ENCODE measurements at regions not wholly inside any gene's neighbourhood (a gene's known extent, or its start where the extent isn't known, plus 50 kb on each side); places are given as distances from the start of the nearest gene placed in this dataset.
A peak's percentile ranks its signal among the peaks of the same experiment; 100 is the strongest.
"Not testable (repeated sequence)": the region's sequence is repeated elsewhere in the genome, so short reads cannot be mapped to it uniquely, and the experiment has no call there.

DNA sequence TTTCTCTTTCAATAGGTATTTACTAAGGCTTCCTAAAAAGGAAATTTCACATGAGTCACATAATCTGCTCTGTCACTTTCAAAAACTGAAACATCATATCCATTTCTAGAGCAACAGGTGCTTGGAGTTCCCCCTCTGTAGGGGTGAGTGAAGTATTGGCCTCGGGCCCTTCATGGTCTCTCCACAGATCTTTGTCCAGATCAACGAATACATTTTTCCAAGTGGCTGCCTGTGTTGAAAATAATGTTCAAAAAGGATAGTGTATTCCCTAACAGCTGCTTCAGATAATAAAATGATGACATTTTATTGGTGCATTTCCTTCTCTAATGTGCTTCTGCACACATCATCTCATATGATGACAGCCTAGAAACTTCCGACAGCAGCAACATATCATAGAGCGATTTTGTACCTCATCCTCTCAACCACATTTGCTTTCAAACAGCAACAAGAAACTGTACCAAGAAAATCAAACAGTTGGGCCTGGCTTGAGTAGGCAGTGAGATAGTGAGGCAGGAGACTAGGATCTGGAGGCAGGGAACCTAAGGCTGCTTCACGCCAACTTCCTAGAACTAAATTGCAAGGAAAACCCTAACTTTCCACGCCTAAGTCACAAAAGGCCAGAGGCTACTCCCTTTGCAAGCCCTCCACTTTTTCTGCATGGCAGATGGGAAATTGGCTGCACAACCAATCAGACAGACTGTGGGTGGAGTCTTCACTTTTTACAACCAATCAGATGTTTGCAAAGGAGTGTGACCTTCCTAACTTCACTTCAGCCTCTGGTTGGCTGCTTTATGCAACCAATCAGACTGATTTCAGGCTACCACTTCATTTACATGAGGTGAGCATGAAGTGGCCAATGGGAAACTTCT lies 340.2 kb downstream of the LRRC3B start:
- DNase-seq = no peak
- in situ Hi-C loops (cut with MboI; ENCODE audit: low pct_unique_long_range_greater_than_20kb, low sequenced_read_pairs) = no loop called here

DNA sequence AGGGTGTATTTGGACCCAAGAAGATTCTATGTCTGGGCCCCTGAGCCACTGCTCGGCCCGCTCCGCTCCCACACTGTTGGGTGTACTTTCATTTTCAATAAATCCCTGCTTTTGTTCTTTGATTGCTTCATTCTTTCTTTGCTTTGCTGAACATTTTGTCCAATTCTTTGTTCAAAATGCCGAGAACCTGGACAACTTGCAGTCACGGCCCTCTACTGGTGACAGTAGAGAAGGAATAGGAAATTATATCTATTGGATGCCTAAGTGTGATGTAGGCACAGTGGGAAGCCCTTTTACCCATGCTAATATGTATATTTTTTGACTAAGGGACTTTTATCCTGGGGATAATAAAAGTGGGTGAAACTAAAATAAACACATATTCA lies 340.8 kb downstream of the LRRC3B start:
- peak; percentile 2 for DNase-seq
- in situ Hi-C loops (cut with MboI; ENCODE audit: low pct_unique_long_range_greater_than_20kb, low sequenced_read_pairs) = no loop called here

DNA sequence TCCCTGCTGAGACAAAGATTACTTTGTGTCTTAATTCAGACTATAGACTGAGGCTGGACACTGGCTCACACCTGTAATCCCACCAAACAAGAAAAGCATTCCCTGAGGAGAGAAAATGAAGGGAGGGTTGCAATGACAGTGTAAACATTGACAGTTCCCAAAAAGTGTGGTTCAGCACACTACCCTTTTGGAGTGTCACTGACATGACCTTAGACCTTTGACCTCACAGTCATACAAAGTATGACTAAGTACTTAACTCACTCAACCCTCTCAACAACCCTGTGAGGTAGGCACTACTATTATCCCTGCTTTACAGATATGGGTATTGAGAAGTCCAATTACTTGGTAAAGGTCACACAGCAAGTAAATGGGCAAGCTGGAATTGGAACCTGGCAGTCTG lies 341.7 kb downstream of the LRRC3B start:
- in situ Hi-C loops (cut with MboI; ENCODE audit: low pct_unique_long_range_greater_than_20kb, low sequenced_read_pairs) = no loop called here
- DNase-seq = no peak

DNA sequence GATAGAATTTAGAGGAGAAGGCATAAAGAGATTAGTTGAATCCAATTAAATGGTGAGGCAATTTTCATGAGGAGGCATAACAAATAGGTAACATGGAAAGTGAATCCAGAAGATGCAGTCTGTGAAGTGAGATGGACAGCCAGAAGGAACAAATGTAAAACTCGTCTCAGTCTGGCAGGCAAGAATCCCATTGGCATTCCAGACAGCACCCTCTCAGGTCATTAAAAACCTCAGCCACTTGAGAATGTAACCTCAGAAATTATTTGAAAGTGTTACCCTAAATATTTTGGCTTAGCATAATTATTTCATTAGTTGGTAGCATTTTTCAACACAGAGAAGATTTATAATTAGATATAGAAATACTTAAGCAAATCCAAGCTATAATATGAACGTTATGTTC lies 342.3 kb downstream of the LRRC3B start:
- in situ Hi-C loops (cut with MboI; ENCODE audit: low pct_unique_long_range_greater_than_20kb, low sequenced_read_pairs) = no loop called here
- no peak for DNase-seq

DNA sequence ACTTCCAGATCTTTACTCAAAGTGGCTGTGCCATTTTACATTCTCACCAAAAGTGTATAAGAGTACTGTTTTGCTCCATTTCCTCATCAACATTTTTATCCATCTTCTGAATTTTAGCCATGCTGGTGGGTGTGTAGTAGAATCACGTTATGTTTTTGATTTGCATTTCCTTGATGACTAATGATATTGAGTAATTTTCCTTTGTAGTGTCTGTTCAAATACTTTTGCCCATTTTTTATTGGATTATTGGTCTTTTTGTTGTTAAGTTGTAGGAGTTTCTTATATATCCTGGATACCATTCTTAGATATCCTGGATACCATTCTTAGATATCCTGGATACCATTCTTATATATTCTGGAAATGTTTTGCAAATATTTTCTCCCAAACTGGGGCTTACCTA lies 344.9 kb downstream of the LRRC3B start:
- in situ Hi-C loops (cut with MboI; ENCODE audit: low pct_unique_long_range_greater_than_20kb, low sequenced_read_pairs) = no loop called here
- DNase-seq = no peak

DNA sequence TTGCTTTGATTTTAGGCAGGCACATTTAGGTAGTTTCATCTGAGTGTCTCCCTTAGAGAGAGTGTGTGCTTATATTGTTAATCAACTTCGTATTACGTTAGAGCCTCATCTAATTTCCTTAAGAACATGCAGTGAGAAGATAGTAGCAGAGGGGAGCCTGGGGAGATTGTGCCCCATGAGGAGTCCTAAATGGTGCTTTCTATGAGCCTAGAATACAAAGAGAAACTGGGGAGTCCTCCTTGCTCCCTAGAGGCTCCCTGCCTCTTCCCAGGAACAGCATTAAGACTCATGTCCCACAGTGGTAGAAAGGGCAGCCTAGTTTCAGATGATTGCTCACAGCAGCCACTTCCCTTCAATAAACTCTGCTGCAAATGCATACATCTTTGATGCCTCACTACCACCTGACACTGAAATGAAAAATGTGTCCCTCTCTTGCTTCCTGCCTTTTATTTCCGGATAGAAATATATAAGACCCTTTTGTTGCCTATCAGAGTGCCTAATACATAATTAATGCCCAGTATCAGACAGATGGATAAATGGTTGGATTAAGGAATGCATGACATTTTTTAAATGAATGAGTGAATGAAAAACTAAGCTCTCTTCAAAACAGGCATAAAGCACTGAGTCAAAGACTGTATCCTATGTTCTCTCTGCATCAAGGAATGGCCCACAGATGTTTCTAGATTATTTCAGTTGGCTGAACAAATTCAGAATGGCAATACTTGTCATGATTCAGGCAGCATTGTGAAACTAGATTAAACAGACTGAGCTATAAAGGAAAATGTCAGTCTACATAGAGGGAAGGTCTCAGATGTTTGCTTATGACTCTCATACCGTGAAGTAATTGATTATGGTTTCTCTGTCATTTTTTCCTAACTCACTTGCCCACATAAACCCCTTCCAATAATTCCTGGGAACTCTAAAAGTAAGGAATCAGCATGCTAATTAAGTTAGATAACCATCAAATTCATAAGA lies 362.1 kb downstream of the LRRC3B start:
- in situ Hi-C loops (cut with MboI; ENCODE audit: low pct_unique_long_range_greater_than_20kb, low sequenced_read_pairs) = no loop called here
- DNase-seq = no peak

DNA sequence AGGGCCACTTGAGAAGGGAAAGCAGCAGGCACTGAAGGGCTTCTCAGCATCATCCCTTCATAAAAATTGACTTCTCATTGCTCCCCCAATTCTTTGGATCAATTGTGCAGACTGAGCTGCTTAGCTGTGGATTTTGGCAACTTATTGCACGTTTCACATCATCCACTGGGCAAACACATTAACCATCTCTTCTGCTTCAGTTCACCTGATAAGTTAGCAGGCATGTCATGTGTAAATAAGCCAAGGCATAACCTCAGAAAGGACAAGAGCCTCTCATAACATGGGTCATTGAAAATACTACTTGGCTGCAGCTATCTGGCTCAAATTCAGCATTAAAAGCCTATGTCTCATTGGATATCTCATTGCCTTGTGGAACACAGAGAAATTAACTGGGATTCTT lies 366.5 kb downstream of the LRRC3B start:
- in situ Hi-C loops (cut with MboI; ENCODE audit: low pct_unique_long_range_greater_than_20kb, low sequenced_read_pairs) = no loop called here
- no peak for DNase-seq

DNA sequence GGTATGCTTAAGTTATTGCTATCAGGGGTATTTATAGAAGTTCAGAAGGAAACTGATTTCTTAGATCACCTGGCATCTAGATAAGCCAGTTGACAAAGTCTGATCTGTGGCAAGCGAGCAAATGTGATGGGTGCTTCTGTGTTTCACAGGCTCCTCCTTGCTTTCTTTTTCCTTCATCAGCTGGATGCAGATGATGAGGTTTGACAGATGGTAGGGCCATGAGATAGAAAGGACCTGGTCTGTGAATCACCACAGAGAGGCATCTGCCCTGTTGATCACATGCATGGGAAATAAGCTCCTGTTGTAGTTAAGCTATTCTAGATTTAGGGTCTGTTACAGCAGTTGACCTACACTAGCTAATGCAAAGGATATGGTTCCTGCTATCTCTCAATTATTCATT lies 372.0 kb downstream of the NEK10 start:
- DNase-seq = no peak

DNA sequence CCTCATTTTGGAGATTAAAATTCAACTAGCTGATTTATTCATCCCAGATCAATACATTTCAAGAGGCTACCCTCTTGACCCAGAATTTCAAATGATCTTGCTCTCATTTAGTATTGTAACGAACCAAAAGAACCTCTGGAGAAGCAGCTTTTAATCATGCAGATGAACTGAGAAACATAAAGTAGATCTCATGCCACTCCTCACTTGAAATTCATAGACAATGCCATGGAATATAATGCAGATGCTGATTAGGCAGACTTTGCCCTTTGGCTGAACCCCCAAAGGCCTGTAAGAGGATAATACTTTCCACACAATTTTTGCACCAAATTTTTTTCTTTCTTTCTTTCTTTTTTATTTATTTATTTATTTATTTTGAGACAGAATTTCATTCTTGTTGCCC lies 358.3 kb downstream of the NEK10 start:
- in situ Hi-C loops (cut with MboI; ENCODE audit: low pct_unique_long_range_greater_than_20kb, low sequenced_read_pairs) = no loop called here
- no peak for DNase-seq

More for the DNA sequence above, 372.0 kb downstream of the NEK10 start:
- in situ Hi-C loops (cut with MboI; ENCODE audit: low pct_unique_long_range_greater_than_20kb, low sequenced_read_pairs) = no loop called here

DNA sequence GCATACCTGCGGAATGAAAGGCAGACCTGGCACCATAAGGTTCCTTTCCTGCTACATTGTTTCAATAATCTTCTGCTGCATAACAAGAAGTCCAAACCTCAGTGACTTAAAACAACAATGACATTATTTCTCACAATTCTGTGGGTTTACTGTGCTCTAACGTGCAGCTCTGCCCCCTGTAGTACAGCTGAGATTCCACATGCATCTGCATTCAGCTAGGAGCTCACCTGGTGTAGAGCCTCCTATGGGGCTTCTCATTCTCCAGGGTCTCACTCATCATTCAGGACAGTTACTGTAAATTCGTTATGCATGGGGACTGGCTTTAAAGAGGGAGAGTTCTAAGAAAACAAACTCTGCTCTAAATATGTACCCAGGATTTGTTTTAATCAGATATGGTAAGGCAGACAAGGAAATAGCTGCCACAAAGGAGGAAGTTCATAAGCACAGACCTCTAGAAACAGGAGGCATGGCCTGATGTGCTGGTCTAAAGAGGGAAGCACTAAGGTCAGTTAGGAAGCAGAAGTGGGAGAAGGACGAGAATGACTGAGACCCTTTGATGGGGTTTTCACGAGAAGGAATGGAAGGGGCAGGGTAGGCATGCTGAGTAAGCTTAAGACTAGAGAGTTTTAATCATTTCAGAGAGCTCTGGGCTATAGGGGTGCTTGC lies 347.0 kb downstream of the NEK10 start:
- peak; percentile 53 for DNase-seq
- in situ Hi-C loops (cut with MboI; ENCODE audit: low pct_unique_long_range_greater_than_20kb, low sequenced_read_pairs) = no loop called here

DNA sequence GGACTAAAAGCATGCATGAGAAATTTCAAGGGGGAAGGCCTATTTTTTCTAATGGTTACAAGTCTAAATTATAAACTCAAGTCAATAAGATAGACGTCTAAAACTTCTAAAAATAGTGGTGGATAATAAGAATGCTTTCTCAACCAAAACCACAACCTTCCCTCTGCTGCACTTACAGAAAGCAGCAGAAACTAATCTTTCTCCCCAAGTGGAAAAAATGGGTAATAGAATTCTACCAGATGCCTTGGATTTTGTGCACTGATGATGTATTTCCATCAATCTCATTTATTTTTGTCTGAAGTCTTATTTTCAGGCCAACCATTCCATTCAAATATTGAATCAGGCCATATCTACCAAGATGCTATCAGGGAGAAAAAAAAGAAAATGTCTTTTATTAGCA lies 344.7 kb downstream of the NEK10 start:
- in situ Hi-C loops (cut with MboI; ENCODE audit: low pct_unique_long_range_greater_than_20kb, low sequenced_read_pairs) = no loop called here
- DNase-seq = peak; percentile 8

DNA sequence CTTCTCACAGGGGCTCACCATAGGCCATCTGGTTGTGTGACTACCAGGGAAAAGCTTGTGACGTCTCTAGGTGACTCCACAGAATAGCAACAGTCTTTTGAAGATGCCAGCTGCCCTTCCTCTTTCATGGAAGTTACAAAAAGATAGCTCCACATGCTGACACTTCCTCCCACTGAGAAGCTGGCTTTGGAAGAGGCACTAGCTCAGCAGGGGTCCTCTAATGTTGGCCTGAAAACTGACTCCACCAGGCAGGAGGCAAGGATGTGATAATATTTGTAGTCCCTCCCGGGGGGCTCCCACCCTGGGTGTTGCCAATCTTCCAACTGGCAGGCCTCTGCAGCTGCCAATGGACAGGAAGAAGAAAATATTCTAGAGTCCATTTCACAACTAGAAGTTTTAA lies 343.5 kb downstream of the NEK10 start:
- peak; percentile 9 for DNase-seq
- in situ Hi-C loops (cut with MboI; ENCODE audit: low pct_unique_long_range_greater_than_20kb, low sequenced_read_pairs) = no loop called here

DNA sequence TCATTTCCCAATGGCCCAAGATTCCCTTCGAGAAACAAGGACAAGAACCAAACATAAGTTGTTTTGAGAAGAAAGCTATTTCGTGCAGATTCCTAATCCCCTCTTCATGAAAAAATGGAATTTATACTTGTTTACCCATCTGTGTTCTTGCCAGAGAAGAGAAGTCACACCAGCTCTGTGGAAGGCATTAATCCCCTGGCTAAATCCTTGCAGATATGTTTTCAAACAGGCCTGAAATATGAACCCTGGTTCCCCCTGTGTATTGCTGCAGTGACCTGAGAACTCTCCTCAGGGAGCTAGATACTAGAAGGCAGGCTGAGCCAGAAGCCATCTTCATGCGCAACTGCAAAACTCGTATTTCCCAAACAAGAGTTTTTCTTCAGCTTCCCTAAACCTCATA lies 337.7 kb downstream of the NEK10 start:
- DNase-seq = no peak
- in situ Hi-C loops (cut with MboI; ENCODE audit: low pct_unique_long_range_greater_than_20kb, low sequenced_read_pairs) = no loop called here

- no peak for DNase-seq
- in situ Hi-C loops (cut with MboI; ENCODE audit: low pct_unique_long_range_greater_than_20kb, low sequenced_read_pairs) = no loop called here
These were observed 334.9 kb downstream of the NEK10 start for GRCh38 chr3:27034255-27034654.

DNA sequence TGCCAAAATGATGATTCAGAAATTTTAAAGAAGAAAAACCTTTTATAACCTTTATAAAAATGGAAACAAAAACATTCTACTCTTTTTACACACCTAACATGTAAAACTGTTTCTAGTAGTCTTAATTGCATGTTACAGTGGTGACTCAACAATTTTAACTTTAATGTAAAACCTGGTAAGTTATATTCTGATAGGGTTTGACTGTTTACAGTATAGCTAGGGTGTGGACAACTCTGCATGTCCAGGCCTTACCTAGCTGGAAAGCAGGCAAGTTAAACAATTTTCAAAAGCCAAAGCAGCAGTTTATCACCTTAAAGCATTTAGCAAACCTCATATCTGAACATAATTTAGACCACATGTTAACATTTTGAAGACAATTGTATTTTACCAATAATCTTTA lies 328.5 kb downstream of the NEK10 start:
- DNase-seq = no peak

DNA sequence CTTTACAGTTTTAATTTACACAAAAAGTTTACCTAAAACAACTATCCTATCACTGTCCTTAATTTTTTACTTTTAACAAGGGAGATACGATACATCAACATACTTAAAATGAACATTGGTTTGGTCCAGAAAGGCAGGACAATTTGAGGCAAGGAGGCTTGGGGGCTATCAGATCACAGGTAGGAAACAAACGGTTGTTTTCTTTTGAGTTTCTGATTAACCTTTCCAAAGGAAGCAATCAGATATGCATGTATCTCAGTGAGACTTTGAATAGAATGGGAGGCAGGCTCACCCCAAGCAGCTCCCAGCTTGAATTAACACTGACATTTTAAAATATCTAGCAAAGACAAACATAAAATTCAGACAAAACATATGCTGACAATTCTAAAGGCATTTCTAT lies 326.6 kb downstream of the NEK10 start:
- DNase-seq; in situ Hi-C loops (cut with MboI; ENCODE audit: low pct_unique_long_range_greater_than_20kb, low sequenced_read_pairs): not testable (repeated sequence)

More for the DNA sequence above, 328.5 kb downstream of the NEK10 start:
- in situ Hi-C loops (cut with MboI; ENCODE audit: low pct_unique_long_range_greater_than_20kb, low sequenced_read_pairs) = no loop called here

DNA sequence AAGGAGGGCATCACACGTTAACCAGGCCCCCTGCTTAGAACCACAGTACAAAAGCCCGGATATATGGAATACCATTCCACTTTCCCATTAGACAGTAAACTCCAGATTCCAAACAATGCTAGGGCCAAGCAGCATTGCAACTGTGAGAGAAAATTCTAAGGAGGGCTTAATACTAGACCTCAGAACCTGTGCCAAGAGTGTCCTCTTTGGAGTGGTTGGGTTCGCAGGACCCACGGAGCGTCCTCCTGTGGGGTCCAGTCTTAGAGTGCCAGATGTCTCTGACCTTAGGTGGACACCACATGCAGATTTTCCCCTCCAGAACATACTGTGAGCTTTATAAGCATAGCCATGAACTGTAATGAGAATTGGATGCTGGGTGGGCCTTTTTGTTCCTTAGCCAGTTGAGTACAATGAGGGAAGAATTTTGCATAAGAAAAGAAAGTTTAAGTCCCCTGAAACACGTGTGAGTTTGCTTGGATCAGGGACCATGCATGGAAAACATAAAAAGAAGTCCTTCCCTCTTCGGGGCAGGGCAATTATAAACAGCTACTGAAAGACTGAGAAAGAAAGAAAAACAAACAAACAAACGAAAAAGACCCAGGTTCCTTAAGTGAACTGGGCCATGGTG lies 325.7 kb downstream of the NEK10 start:
- no peak for DNase-seq
- in situ Hi-C loops (cut with MboI; ENCODE audit: low pct_unique_long_range_greater_than_20kb, low sequenced_read_pairs) = no loop called here

DNA sequence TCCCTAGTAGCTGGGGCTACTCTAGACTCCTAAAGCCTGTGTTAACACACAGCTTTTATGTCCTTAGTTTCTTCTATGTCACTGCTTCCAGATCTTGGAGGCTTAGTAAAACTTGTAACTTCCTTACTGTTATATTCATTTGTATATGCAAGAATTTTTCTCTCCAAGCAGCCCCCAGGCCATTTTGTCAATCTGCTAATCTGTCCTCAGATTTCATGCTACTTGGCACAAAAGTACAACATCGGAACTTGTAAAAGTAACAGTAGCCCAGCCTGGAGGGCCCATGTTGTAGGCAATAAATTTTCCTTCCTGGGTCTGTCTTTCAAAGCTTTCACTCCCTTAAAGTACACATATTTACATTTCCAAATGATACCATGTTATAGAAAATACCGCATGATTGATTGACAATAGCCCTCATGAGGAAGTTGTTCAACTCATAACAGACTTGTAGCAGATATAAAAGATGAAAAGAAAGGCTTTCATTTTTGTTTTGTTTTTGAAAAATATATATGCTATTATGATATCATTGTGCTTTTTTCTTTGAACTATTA lies 324.2 kb downstream of the NEK10 start:
- in situ Hi-C loops (cut with MboI; ENCODE audit: low pct_unique_long_range_greater_than_20kb, low sequenced_read_pairs) = no loop called here
- no peak for DNase-seq

DNA sequence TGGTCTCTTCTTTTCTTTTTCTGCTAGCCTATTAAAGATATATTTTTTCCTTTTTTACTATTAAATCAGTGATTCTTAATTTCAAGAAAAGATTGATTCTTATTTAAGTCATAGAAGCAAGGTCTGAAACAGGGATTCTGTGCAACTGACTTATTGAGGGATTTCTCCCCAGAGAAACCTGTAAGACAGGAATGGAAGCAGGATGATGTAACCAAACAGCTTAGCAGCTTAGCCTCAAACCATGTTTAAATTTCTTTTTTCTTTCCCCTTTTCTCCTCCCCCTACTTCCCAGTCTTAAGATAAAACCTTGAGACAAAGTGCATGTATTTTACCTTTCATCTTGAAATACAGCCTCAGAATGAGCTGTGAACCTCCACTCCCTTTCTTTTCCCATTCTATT lies 322.8 kb downstream of the NEK10 start:
- in situ Hi-C loops (cut with MboI; ENCODE audit: low pct_unique_long_range_greater_than_20kb, low sequenced_read_pairs) = no loop called here

More for the DNA sequence above, 322.8 kb downstream of the NEK10 start:
- DNase-seq = no peak

Data from KBM-7 (cell line).